ENCODE measurements at regions not wholly inside any gene's neighbourhood (a gene's known extent, or its start where the extent isn't known, plus 50 kb on each side); places are given as distances from the start of the nearest gene placed in this dataset.

- TF ChIP-seq CTCF (IDR thresholded peaks at IDR 0.05) (no peak), POLR2A (IDR thresholded peaks at IDR 0.05) (no peak)
Observed at GRCh38 chr9:24817756-24818155, 272.1 kb upstream of the IZUMO3 start.
